Fibroblast of lung (primary cell): ENCODE measurements at regions not wholly inside any gene's neighbourhood (a gene's known extent, or its start where the extent isn't known, plus 50 kb on each side); places are given as distances from the start of the nearest gene placed in this dataset.

Source experiments
- DNase-seq, 2 donors: peaks; one replicate each; pipeline versions ENCODE4 v3.0.0 to v3.0.0-alpha.2; 2010; ENCODE audit warnings: low read depth in 2 of 2
- H2AFZ ChIP-seq: 2 replicates; pipeline ENCODE4 v1.5.1; 2012; ENCODE audit warnings: low read length, control low read depth, inconsistent platforms
- H3K27ac ChIP-seq: 2 replicates; pipeline ENCODE4 v1.5.1; 2011; ENCODE audit warnings: low read length, control low read depth; ENCODE audit not compliant: insufficient read depth
- H3K27me3 ChIP-seq: 2 replicates; pipeline ENCODE4 v1.5.1; 2011; ENCODE audit warnings: mild to moderate bottlenecking, low read length; ENCODE audit not compliant: control insufficient read depth, insufficient read depth
- H3K36me3 ChIP-seq: 2 replicates; pipeline ENCODE4 v1.5.1; 2011; ENCODE audit warnings: low read length; ENCODE audit not compliant: control insufficient read depth, insufficient read depth
- H3K4me1 ChIP-seq: 2 replicates; pipeline ENCODE4 v1.5.1; 2011; ENCODE audit warnings: low read length; ENCODE audit not compliant: control insufficient read depth, insufficient read depth; ENCODE audit errors: extremely low read depth
- H3K4me2 ChIP-seq: 2 replicates; pipeline ENCODE4 v1.5.1; 2011; ENCODE audit warnings: low read length, control low read depth; ENCODE audit not compliant: insufficient read depth; ENCODE audit errors: extremely low read depth
- H3K4me3 ChIP-seq, 4 experiments: fragments of 200-600 bp in 1 of 4; sonication (generic) in 1 of 4; replicated peaks in 1 of 4; 2 replicates each; pipeline ENCODE4 v1.5.1; 2011 to 2016; ENCODE audit warnings: low read length in 4 of 4, low read depth in 3 of 4, mild to moderate bottlenecking in 3 of 4, control low read depth in 2 of 4, inconsistent platforms in 1 of 4, mixed read lengths in 1 of 4; ENCODE audit not compliant: insufficient read depth in 1 of 4; ENCODE audit errors: control extremely low read depth in 1 of 4
- H3K79me2 ChIP-seq: 2 replicates; pipeline ENCODE4 v1.5.1; 2012; ENCODE audit warnings: mild to moderate bottlenecking, low read length, inconsistent platforms; ENCODE audit not compliant: control insufficient read depth, insufficient read depth
- H3K9ac ChIP-seq: 2 replicates; pipeline ENCODE4 v1.5.1; 2011; ENCODE audit warnings: mild to moderate bottlenecking, low read length, control low read depth; ENCODE audit not compliant: insufficient read depth
- H3K9me3 ChIP-seq: 2 replicates; pipeline ENCODE4 v1.5.1; 2012; ENCODE audit warnings: low read depth, low read length; ENCODE audit not compliant: control insufficient read depth, insufficient read depth
- H4K20me1 ChIP-seq: 2 replicates; pipeline ENCODE4 v1.5.1; 2011; ENCODE audit warnings: low read length; ENCODE audit not compliant: control insufficient read depth, insufficient read depth; ENCODE audit errors: extremely low read depth
- CTCF ChIP-seq, 2 donors: IDR thresholded peaks in 1 of 2; conservative IDR thresholded peaks in 1 of 2; 1 replicate in 1 of 2; 2 replicates in 1 of 2; pipeline ENCODE4 v1.5.1; 2011 to 2012; ENCODE audit warnings: low read length in 2 of 2, control low read depth in 1 of 2, inconsistent platforms in 1 of 2, low read depth in 1 of 2, mild to moderate bottlenecking in 1 of 2
- EZH2 ChIP-seq: IDR thresholded peaks from 2 replicates; pipeline ENCODE4 v1.5.1; 2012; ENCODE audit warnings: low read length, control low read depth, mild to moderate bottlenecking; ENCODE audit errors: missing control alignments

DNA sequence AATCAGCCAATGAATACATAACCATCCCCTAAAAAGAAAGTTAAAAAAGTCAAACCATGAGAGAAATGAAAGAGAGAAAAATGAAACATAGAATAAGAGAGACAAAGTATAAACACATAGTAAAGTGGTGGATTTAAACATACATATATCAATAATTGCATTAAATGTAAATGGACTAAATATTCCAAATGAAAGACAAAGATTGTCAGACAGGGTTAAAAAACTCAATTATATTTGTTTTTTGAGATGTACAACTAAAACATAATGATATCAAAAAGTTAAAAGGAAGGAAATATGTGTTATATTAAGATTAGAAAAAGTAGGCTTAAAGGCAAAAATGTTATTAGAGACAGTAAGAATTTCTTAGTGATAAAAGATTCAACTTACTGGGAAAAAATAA is 83.8 kb upstream of the CELF4 start:
- Histone ChIP-seq H2AFZ (no peak overlapping the region), H3K27ac (no peak overlapping the region), H3K4me2 (no peak overlapping the region), H3K79me2 (no peaks in the 10 kb centered on the region), H3K27me3 (no peaks in the 10 kb centered on the region), H3K9me3 (no peaks in the 10 kb centered on the region), H3K4me3 (no peak overlapping the region), H4K20me1 (no peaks in the 10 kb centered on the region), H3K9ac (no peak overlapping the region), H3K36me3 (no peaks in the 10 kb centered on the region), H3K4me1 (no peaks in the 10 kb centered on the region)
- TF ChIP-seq EZH2: no peak
- TF ChIP-seq CTCF (conservative IDR thresholded peaks at IDR 0.05 in 1 of 2, IDR thresholded peaks at IDR 0.05 in 1 of 2; ENCODE audit: low read depth in 1 of 2, low read length in 2 of 2): no peak
- DNase-seq: no peak

DNA sequence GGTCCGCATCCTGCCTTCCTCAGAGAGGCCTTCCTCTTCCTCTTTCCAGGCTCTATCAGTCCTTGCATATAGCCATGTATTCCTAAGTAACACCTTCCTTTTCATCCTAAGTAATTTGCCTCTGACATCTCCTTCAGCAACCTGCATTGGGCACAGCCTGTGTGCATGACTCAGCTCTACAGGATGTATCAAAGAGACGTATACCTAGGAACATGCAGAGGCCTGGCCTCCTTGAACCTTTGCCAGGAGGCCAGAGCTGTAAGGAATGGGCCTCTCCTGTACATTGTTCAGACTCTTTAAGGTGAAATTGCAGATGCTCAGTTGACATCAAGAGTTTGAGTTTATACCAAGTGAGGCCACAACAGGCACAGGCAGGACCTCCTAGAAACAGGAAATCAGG is 76.0 kb upstream of the CELF4 start:
- no peaks in the 10 kb centered on the region for H3K79me2 ChIP-seq
- H3K9me3 ChIP-seq: no peaks in the 10 kb centered on the region
- H3K36me3 ChIP-seq: no peaks in the 10 kb centered on the region
- no peaks in the 10 kb centered on the region for H4K20me1 ChIP-seq
- H2AFZ ChIP-seq: no peak overlapping the region
- no peak for TF ChIP-seq EZH2
- no peak for TF ChIP-seq CTCF (conservative IDR thresholded peaks at IDR 0.05 in 1 of 2, IDR thresholded peaks at IDR 0.05 in 1 of 2; ENCODE audit: low read depth in 1 of 2, low read length in 2 of 2)
- H3K4me1 ChIP-seq: no peaks in the 10 kb centered on the region
- no peak overlapping the region for H3K4me2 ChIP-seq
- no peak overlapping the region for H3K4me3 ChIP-seq
- DNase-seq: no peak
- H3K9ac ChIP-seq: no peak overlapping the region
- H3K27me3 ChIP-seq: no peaks in the 10 kb centered on the region
- H3K27ac ChIP-seq: no peak overlapping the region

DNA sequence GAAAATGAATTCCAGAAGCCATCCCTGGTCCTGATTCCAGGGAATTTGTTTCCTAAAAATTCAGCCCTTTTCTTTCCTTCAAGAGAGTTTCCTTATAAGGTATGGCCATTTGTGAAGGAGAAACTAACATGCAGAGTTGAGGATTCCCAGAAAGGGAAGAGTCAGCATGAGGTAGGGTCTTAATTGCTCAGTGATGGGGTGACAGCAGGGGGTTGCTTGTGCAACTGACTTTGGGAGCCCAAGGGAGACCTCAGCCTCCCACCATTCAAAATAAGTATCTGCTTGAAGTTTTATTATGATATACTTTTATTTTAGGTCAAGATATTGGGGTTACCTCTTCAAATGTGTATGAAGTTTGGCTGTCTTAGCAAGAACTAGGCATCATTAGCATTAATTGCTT is 74.9 kb upstream of the CELF4 start:
- Histone ChIP-seq H3K9me3 (no peaks in the 10 kb centered on the region), H3K4me3 (no peak overlapping the region), H3K36me3 (no peaks in the 10 kb centered on the region), H3K27me3 (no peaks in the 10 kb centered on the region), H2AFZ (no peak overlapping the region), H3K9ac (no peak overlapping the region), H3K27ac (no peak overlapping the region), H3K4me1 (no peaks in the 10 kb centered on the region), H3K79me2 (no peaks in the 10 kb centered on the region), H4K20me1 (no peaks in the 10 kb centered on the region), H3K4me2 (no peak overlapping the region)
- DNase-seq: no peak
- TF ChIP-seq EZH2 (no peak), CTCF (conservative IDR thresholded peaks at IDR 0.05 in 1 of 2, IDR thresholded peaks at IDR 0.05 in 1 of 2; ENCODE audit: low read depth in 1 of 2, low read length in 2 of 2) (no peak)
